Adipocyte (in vitro differentiated cells): ENCODE measurements at regions not wholly inside any gene's neighbourhood (a gene's known extent, or its start where the extent isn't known, plus 50 kb on each side); places are given as distances from the start of the nearest gene placed in this dataset.
A peak's percentile ranks its signal among the peaks of the same experiment; 100 is the strongest.
"Not testable (repeated sequence)": the region's sequence is repeated elsewhere in the genome, so short reads cannot be mapped to it uniquely, and the experiment has no call there.

Source experiments
- DNase-seq: peaks from one replicate; pipeline ENCODE4 v3.0.0-alpha.2; 2015; ENCODE audit warnings: low read depth
- H3K27me3 ChIP-seq: replicated peaks from 2 replicates; pipeline ENCODE4 v1.7.0; 2013; ENCODE audit warnings: mild to moderate bottlenecking, low read length, moderate library complexity; ENCODE audit not compliant: control insufficient read depth, insufficient read depth
- H3K36me3 ChIP-seq: 2 replicates; pipeline ENCODE4 v1.7.0; 2013; ENCODE audit warnings: low read length, mild to moderate bottlenecking, moderate library complexity; ENCODE audit not compliant: control insufficient read depth, insufficient read depth, severe bottlenecking
- H3K4me1 ChIP-seq: 2 replicates; pipeline ENCODE4 v1.7.0; 2013; ENCODE audit warnings: mild to moderate bottlenecking, low read length, moderate library complexity; ENCODE audit not compliant: control insufficient read depth, insufficient read depth
- H3K4me3 ChIP-seq: 2 replicates; pipeline ENCODE4 v1.7.0; 2013; ENCODE audit warnings: mild to moderate bottlenecking, low read length, moderate library complexity
- H3K9ac ChIP-seq: 2 replicates; pipeline ENCODE4 v1.7.0; 2013; ENCODE audit warnings: mild to moderate bottlenecking, low read length, moderate library complexity
- H3K9me3 ChIP-seq: 2 replicates; pipeline ENCODE4 v1.7.0; 2013; ENCODE audit warnings: mild to moderate bottlenecking, low read length, moderate library complexity; ENCODE audit not compliant: control insufficient read depth

GRCh38 chr5:68838157-68838718, 255.6 kb upstream of the SLC30A5 start:
- Histone ChIP-seq H3K36me3 (no peaks in the 10 kb centered on the region), H3K9ac (no peak overlapping the region), H3K4me3 (no peak overlapping the region), H3K4me1 (peaks cover 29% of the 10 kb centered on the region), H3K9me3 (no peaks in the 10 kb centered on the region), H3K27me3 (no peaks in the 10 kb centered on the region)
- no peak for DNase-seq

GRCh38 chr5:68839019-68839552, 254.7 kb upstream of the SLC30A5 start:
- no peaks in the 10 kb centered on the region for H3K9me3 ChIP-seq
- peak; percentile 96 for DNase-seq

GRCh38 chr5:68843624-68844364, 250.0 kb upstream of the SLC30A5 start:
- no peak overlapping the region for H3K4me3 ChIP-seq
- H3K4me1 ChIP-seq: peaks cover 15% of the 10 kb centered on the region
- H3K9ac ChIP-seq: no peak overlapping the region
- H3K36me3 ChIP-seq: no peaks in the 10 kb centered on the region
- no peak for DNase-seq
- no peaks in the 10 kb centered on the region for H3K9me3 ChIP-seq
- no peaks in the 10 kb centered on the region for H3K27me3 ChIP-seq

More at GRCh38 chr5:68839019-68839552, 254.7 kb upstream of the SLC30A5 start:
- Histone ChIP-seq H3K9ac (no peak overlapping the region), H3K4me3 (no peak overlapping the region), H3K27me3 (no peaks in the 10 kb centered on the region), H3K4me1 (peaks cover 27% of the 10 kb centered on the region), H3K36me3 (no peaks in the 10 kb centered on the region)

- H3K9ac ChIP-seq: no peak overlapping the region
- H3K4me1 ChIP-seq: peaks cover 4% of the 10 kb centered on the region
- no peaks in the 10 kb centered on the region for H3K27me3 ChIP-seq
- DNase-seq: peak; percentile 74
- no peaks in the 10 kb centered on the region for H3K9me3 ChIP-seq
- H3K36me3 ChIP-seq: no peaks in the 10 kb centered on the region
- no peak overlapping the region for H3K4me3 ChIP-seq
Measured at GRCh38 chr5:68845131-68845530, 248.7 kb upstream of the SLC30A5 start.

- H3K36me3 ChIP-seq: no peaks in the 10 kb centered on the region
- DNase-seq: no peak
- H3K9me3 ChIP-seq: peaks cover under 1% of the 10 kb centered on the region
- H3K4me3 ChIP-seq: no peak overlapping the region
- no peaks in the 10 kb centered on the region for H3K27me3 ChIP-seq
- H3K9ac ChIP-seq: no peak overlapping the region
- H3K4me1 ChIP-seq: peaks cover 4% of the 10 kb centered on the region
Measured at GRCh38 chr5:68846828-68847227, 247.0 kb upstream of the SLC30A5 start.

GRCh38 chr5:68848091-68848490, 245.7 kb upstream of the SLC30A5 start:
- H3K36me3 ChIP-seq: no peaks in the 10 kb centered on the region
- peak; percentile 55 for DNase-seq
- no peaks in the 10 kb centered on the region for H3K27me3 ChIP-seq
- H3K4me3 ChIP-seq: no peak overlapping the region
- H3K9ac ChIP-seq: no peak overlapping the region
- peaks cover 8% of the 10 kb centered on the region for H3K9me3 ChIP-seq
- peaks cover 4% of the 10 kb centered on the region for H3K4me1 ChIP-seq

- H3K36me3 ChIP-seq: no peaks in the 10 kb centered on the region
- peaks cover 4% of the 10 kb centered on the region for H3K4me1 ChIP-seq
- H3K9me3 ChIP-seq: peaks cover 8% of the 10 kb centered on the region
- no peak overlapping the region for H3K4me3 ChIP-seq
- H3K9ac ChIP-seq: no peak overlapping the region
- H3K27me3 ChIP-seq: no peaks in the 10 kb centered on the region
- DNase-seq: no peak
Measured at GRCh38 chr5:68849103-68849502, 244.7 kb upstream of the SLC30A5 start.

- Histone ChIP-seq H3K4me1 (peaks cover 4% of the 10 kb centered on the region), H3K9me3 (peaks cover 8% of the 10 kb centered on the region), H3K9ac (no peak overlapping the region), H3K4me3 (no peak overlapping the region), H3K27me3 (no peaks in the 10 kb centered on the region), H3K36me3 (no peaks in the 10 kb centered on the region)
- no peak for DNase-seq
Measured at GRCh38 chr5:68849906-68850305, 243.9 kb upstream of the SLC30A5 start.

- Histone ChIP-seq H3K4me3 (no peak overlapping the region), H3K36me3 (no peaks in the 10 kb centered on the region), H3K9me3 (peaks cover 14% of the 10 kb centered on the region), H3K4me1 (no peaks in the 10 kb centered on the region), H3K27me3 (peaks cover 11% of the 10 kb centered on the region), H3K9ac (no peak overlapping the region)
- no peak for DNase-seq
Measured at GRCh38 chr5:68861099-68861498, 232.7 kb upstream of the SLC30A5 start.

- Histone ChIP-seq H3K27me3 (peaks cover 14% of the 10 kb centered on the region), H3K9me3 (peaks cover 14% of the 10 kb centered on the region), H3K4me1 (no peaks in the 10 kb centered on the region), H3K4me3 (no peak overlapping the region), H3K36me3 (no peaks in the 10 kb centered on the region), H3K9ac (no peak overlapping the region)
- DNase-seq: no peak
Measured at GRCh38 chr5:68862560-68862959, 231.3 kb upstream of the SLC30A5 start.

- H3K9ac ChIP-seq, H3K4me3 ChIP-seq, DNase-seq, H3K4me1 ChIP-seq, H3K36me3 ChIP-seq: not testable (repeated sequence)
- H3K27me3 ChIP-seq: peaks cover 14% of the 10 kb centered on the region
- peaks cover 14% of the 10 kb centered on the region for H3K9me3 ChIP-seq
Measured at GRCh38 chr5:68865192-68865591, 228.6 kb upstream of the SLC30A5 start.
